GM18868 (cell line): ENCODE measurements at regions not wholly inside any gene's neighbourhood (a gene's known extent, or its start where the extent isn't known, plus 50 kb on each side); places are given as distances from the start of the nearest gene placed in this dataset.
"Not testable (repeated sequence)": the region's sequence is repeated elsewhere in the genome, so short reads cannot be mapped to it uniquely, and the experiment has no call there.

Source experiments
- ATAC-seq: cut with Tn5 transposase; IDR thresholded peaks from one replicate; pipeline ENCODE4 v1.9.1; 2021; ENCODE audit warnings: mild to moderate bottlenecking, moderate library complexity; ENCODE audit not compliant: unreplicated experiment

- not testable (repeated sequence) for ATAC-seq
These were observed 542.9 kb upstream of the CHD1 start for GRCh38 chr5:99471726-99472125.

- ATAC-seq, result not testable (repeated sequence)
These were observed 542.4 kb upstream of the CHD1 start for GRCh38 chr5:99471178-99471577.

GRCh38 chr5:99470636-99471035, 541.8 kb upstream of the CHD1 start:
- not testable (repeated sequence) for ATAC-seq

- no peak for ATAC-seq
These were observed 531.9 kb upstream of the CHD1 start for GRCh38 chr5:99460701-99461100.

GRCh38 chr5:99453196-99453595, 524.4 kb upstream of the CHD1 start:
- no peak for ATAC-seq

- no peak for ATAC-seq
These were observed 521.0 kb upstream of the CHD1 start for GRCh38 chr5:99449786-99450185.

GRCh38 chr5:99445805-99446204, 517.0 kb upstream of the CHD1 start:
- ATAC-seq, result no peak

GRCh38 chr5:99441235-99441634, 512.4 kb upstream of the CHD1 start:
- ATAC-seq, result no peak

- ATAC-seq, result no peak
These were observed 509.8 kb upstream of the CHD1 start for GRCh38 chr5:99438619-99439018.

- ATAC-seq, result no peak
These were observed 509.2 kb upstream of the CHD1 start for GRCh38 chr5:99437986-99438385.

GRCh38 chr5:99423396-99423795, 494.6 kb upstream of the CHD1 start:
- not testable (repeated sequence) for ATAC-seq

- not testable (repeated sequence) for ATAC-seq
These were observed 489.8 kb upstream of the CHD1 start for GRCh38 chr5:99418640-99419039.

GRCh38 chr5:99410386-99410785, 481.6 kb upstream of the CHD1 start:
- not testable (repeated sequence) for ATAC-seq

GRCh38 chr5:99404764-99405302, 476.0 kb upstream of the CHD1 start:
- ATAC-seq, result not testable (repeated sequence)

- ATAC-seq, result not testable (repeated sequence)
These were observed 471.8 kb upstream of the CHD1 start for GRCh38 chr5:99400571-99400970.

GRCh38 chr5:99398976-99399375, 470.2 kb upstream of the CHD1 start:
- ATAC-seq, result no peak

GRCh38 chr5:99386406-99387077, 457.7 kb upstream of the CHD1 start:
- no peak for ATAC-seq

GRCh38 chr5:99379187-99379586, 450.4 kb upstream of the CHD1 start:
- ATAC-seq, result peak; percentile 84

GRCh38 chr5:99378443-99378842, 449.6 kb upstream of the CHD1 start:
- ATAC-seq, result no peak

GRCh38 chr5:99369797-99370593, 441.2 kb upstream of the CHD1 start:
- ATAC-seq, result no peak

GRCh38 chr5:99368726-99369125, 439.9 kb upstream of the CHD1 start:
- ATAC-seq, result no peak

- no peak for ATAC-seq
These were observed 427.1 kb upstream of the CHD1 start for GRCh38 chr5:99355881-99356280.
